Activated naive CD4-positive, alpha-beta T cell treated with anti-CD3 and anti-CD28 coated beads, Interleukin-2, amount 10 ng/mL, durations not matched to agents 7 days and 5 days (primary cell): ENCODE measurements at regions not wholly inside any gene's neighbourhood (a gene's known extent, or its start where the extent isn't known, plus 50 kb on each side); places are given as distances from the start of the nearest gene placed in this dataset.
"Not testable (repeated sequence)": the region's sequence is repeated elsewhere in the genome, so short reads cannot be mapped to it uniquely, and the experiment has no call there.

Source experiments
- CTCF ChIA-PET: fragments of 350-600 bp; sonication (Branson Sonifier 250); formaldehyde crosslinking; loops from one replicate; lab custom pipeline; 2021; ENCODE audit warnings: antibody characterized with exemption; lab: Charles Lee
- DNase-seq: peaks from one replicate; pipeline ENCODE4 v3.0.0-alpha.2; 2020
- H3K27ac Mint-ChIP-seq: one replicate; pipeline ENCODE4 v1.8.0; 2021; ENCODE audit warnings: mild to moderate bottlenecking, moderate library complexity, mixed read lengths
- H3K27me3 Mint-ChIP-seq: one replicate; pipeline ENCODE4 v1.8.0; 2021; ENCODE audit warnings: mild to moderate bottlenecking, mixed read lengths
- H3K36me3 Mint-ChIP-seq: one replicate; pipeline ENCODE4 v1.8.0; 2021; ENCODE audit warnings: mixed read lengths
- H3K4me1 Mint-ChIP-seq: one replicate; pipeline ENCODE4 v1.8.0; 2021; ENCODE audit warnings: mixed read lengths
- H3K4me3 Mint-ChIP-seq: one replicate; pipeline ENCODE4 v1.8.0; 2021; ENCODE audit warnings: mild to moderate bottlenecking, moderate library complexity, mixed read lengths
- H3K9me3 Mint-ChIP-seq: one replicate; pipeline ENCODE4 v1.8.0; 2021; ENCODE audit warnings: mixed read lengths

DNA sequence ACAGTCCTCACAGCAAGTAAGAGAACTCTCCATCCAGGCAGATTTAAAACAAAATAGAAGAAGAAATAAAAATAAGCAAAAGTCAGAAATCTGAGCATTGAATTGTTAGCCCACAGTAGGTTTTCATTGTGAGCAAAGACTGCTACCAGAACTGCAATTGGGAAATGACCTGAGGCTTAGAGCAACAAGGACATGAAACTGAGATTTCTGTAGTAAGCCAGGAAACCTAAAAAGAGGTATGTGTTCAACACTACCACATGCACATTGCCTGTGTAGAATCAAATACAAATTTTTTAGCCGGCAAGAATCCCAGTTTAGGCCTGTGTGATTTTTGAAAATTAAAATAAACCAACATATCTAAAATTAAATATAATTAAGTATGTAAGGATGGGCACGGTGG, 928.4 kb upstream of the WWC1 start:
- Mint-ChIP-seq H3K36me3 (no peaks in the 10 kb centered on the region), H3K9me3 (peaks cover 2% of the 10 kb centered on the region), H3K4me1 (no peaks in the 10 kb centered on the region), H3K27ac (no peak overlapping the region), H3K4me3 (no peak overlapping the region), H3K27me3 (no peaks in the 10 kb centered on the region)
- no peak for DNase-seq
- CTCF ChIA-PET = no interaction called here

GRCh38 chr5:167375125-167375524, 916.3 kb upstream of the WWC1 start:
- CTCF ChIA-PET = no interaction called here
- Mint-ChIP-seq H3K4me1 (no peaks in the 10 kb centered on the region), H3K4me3 (no peak overlapping the region)

GRCh38 chr5:167378894-167379723, 912.3 kb upstream of the WWC1 start:
- Mint-ChIP-seq H3K4me1 (no peaks in the 10 kb centered on the region), H3K9me3 (peaks cover 2% of the 10 kb centered on the region), H3K36me3 (no peaks in the 10 kb centered on the region), H3K27me3 (no peaks in the 10 kb centered on the region), H3K4me3 (no peak overlapping the region), H3K27ac (no peak overlapping the region)
- DNase-seq = no peak
- CTCF ChIA-PET = no interaction called here

More at GRCh38 chr5:167375125-167375524, 916.3 kb upstream of the WWC1 start:
- Mint-ChIP-seq H3K27ac (no peak overlapping the region), H3K9me3 (peaks cover 10% of the 10 kb centered on the region), H3K36me3 (no peaks in the 10 kb centered on the region), H3K27me3 (no peaks in the 10 kb centered on the region)
- DNase-seq = no peak

- Mint-ChIP-seq H3K4me1 (no peaks in the 10 kb centered on the region), H3K27me3 (no peaks in the 10 kb centered on the region), H3K27ac (no peak overlapping the region), H3K36me3 (no peaks in the 10 kb centered on the region), H3K4me3 (no peak overlapping the region), H3K9me3 (no peaks in the 10 kb centered on the region)
- CTCF ChIA-PET = no interaction called here
- no peak for DNase-seq
Observed at GRCh38 chr5:167381457-167381856, 910.0 kb upstream of the WWC1 start.

DNA sequence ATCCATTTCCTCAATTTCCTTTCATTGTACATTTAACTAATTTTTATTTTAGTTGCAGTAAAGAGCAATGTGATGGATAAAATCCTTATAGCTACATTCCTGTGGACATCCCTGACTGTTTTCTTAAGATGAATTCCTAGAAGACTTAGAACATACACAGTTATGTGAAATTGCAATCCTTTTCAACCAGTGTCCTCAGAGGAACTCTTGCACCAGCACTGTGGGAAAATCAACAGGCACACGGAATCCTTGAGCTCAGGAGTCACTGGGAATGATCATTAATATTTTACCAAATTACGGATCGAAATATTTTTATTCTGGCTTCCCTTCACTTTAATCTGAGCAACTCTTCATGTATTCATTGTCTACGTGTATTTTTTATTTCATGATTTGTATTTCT, 901.9 kb upstream of the WWC1 start:
- H3K4me3 Mint-ChIP-seq = no peak overlapping the region
- H3K27ac Mint-ChIP-seq = no peak overlapping the region
- H3K36me3 Mint-ChIP-seq = no peaks in the 10 kb centered on the region
- CTCF ChIA-PET = interaction anchor here (0.7 kb wide), 1 partner anchor 1401 kb away, joined by 3 read pairs; no protein-coding TSS in a partner anchor
- DNase-seq = no peak
- H3K4me1 Mint-ChIP-seq = no peaks in the 10 kb centered on the region
- H3K9me3 Mint-ChIP-seq = peaks cover 13% of the 10 kb centered on the region
- H3K27me3 Mint-ChIP-seq = no peaks in the 10 kb centered on the region

GRCh38 chr5:167391286-167391685, 900.2 kb upstream of the WWC1 start:
- H3K27me3 Mint-ChIP-seq, H3K36me3 Mint-ChIP-seq, H3K4me1 Mint-ChIP-seq, H3K27ac Mint-ChIP-seq, H3K4me3 Mint-ChIP-seq, CTCF ChIA-PET, DNase-seq: not testable (repeated sequence)
- H3K9me3 Mint-ChIP-seq = peaks cover 13% of the 10 kb centered on the region

DNA sequence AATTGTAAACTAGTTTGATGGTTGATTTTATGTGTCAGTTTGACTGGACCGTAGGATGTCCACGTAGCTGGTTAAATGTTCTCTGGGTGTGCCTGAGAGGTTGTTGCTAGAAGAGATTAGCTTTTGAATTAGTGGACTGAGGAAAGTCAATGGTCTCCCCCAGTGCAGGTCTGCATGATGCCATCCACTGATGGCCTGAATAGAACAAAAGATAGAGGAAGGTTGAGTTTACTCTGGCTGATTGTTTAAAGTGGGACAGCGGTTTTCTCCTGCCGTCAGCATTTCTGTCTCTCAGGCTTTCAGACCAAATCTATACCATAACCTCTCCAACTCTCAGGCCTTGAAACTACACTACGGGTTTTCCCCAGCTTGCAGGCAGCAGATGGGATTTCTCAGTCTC, 899.2 kb upstream of the WWC1 start:
- CTCF ChIA-PET = no interaction called here
- no peak overlapping the region for H3K4me3 Mint-ChIP-seq
- no peaks in the 10 kb centered on the region for H3K4me1 Mint-ChIP-seq
- H3K27ac Mint-ChIP-seq = no peak overlapping the region
- DNase-seq = no peak
- H3K36me3 Mint-ChIP-seq = no peaks in the 10 kb centered on the region
- no peaks in the 10 kb centered on the region for H3K27me3 Mint-ChIP-seq
- peaks cover 13% of the 10 kb centered on the region for H3K9me3 Mint-ChIP-seq

GRCh38 chr5:167393358-167393757, 898.1 kb upstream of the WWC1 start:
- no peak for DNase-seq
- Mint-ChIP-seq H3K4me1 (no peaks in the 10 kb centered on the region), H3K27ac (no peak overlapping the region), H3K9me3 (peaks cover 13% of the 10 kb centered on the region), H3K27me3 (no peaks in the 10 kb centered on the region), H3K36me3 (no peaks in the 10 kb centered on the region), H3K4me3 (no peak overlapping the region)
- CTCF ChIA-PET = no interaction called here

- H3K27me3 Mint-ChIP-seq = no peaks in the 10 kb centered on the region
- no peak for DNase-seq
Observed at GRCh38 chr5:167402671-167403070, 888.8 kb upstream of the WWC1 start.

DNA sequence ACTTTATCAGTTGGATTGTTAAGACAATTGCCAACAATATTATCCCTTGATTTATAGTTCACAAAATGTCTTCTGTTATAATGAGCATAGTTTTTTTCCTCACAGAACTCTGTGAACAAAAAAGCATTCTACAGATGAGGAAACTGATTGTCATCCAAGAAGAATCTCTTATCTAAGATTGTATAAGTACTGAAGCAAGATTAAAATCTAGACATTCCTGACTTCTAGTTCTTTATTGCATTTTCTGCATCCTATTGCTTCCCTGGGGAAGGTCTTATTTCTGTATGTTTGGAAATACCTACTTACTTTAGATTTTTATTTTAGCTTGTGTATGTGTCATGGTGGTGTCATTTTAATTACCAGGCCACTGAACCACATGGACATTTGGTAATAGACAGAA, 884.9 kb upstream of the WWC1 start:
- H3K36me3 Mint-ChIP-seq = no peaks in the 10 kb centered on the region
- no peaks in the 10 kb centered on the region for H3K27me3 Mint-ChIP-seq
- peaks cover 2% of the 10 kb centered on the region for H3K9me3 Mint-ChIP-seq
- H3K4me1 Mint-ChIP-seq = no peaks in the 10 kb centered on the region
- H3K27ac Mint-ChIP-seq = no peak overlapping the region
- no peak overlapping the region for H3K4me3 Mint-ChIP-seq
- no peak for DNase-seq
- CTCF ChIA-PET = no interaction called here

More at GRCh38 chr5:167402671-167403070, 888.8 kb upstream of the WWC1 start:
- Mint-ChIP-seq H3K4me3 (no peak overlapping the region), H3K36me3 (no peaks in the 10 kb centered on the region), H3K9me3 (peaks cover 16% of the 10 kb centered on the region), H3K4me1 (no peaks in the 10 kb centered on the region), H3K27ac (no peak overlapping the region)
- CTCF ChIA-PET = no interaction called here

- Mint-ChIP-seq H3K36me3 (no peaks in the 10 kb centered on the region), H3K9me3 (peaks cover 5% of the 10 kb centered on the region), H3K4me1 (no peaks in the 10 kb centered on the region), H3K27me3 (no peaks in the 10 kb centered on the region), H3K4me3 (no peak overlapping the region), H3K27ac (no peak overlapping the region)
- DNase-seq = no peak
- CTCF ChIA-PET = no interaction called here
Observed at GRCh38 chr5:167412556-167412955, 878.9 kb upstream of the WWC1 start.

GRCh38 chr5:167413506-167413905, 877.9 kb upstream of the WWC1 start:
- Mint-ChIP-seq H3K9me3 (peaks cover 9% of the 10 kb centered on the region), H3K27ac (no peak overlapping the region), H3K4me3 (no peak overlapping the region), H3K36me3 (no peaks in the 10 kb centered on the region), H3K27me3 (no peaks in the 10 kb centered on the region), H3K4me1 (no peaks in the 10 kb centered on the region)
- CTCF ChIA-PET = no interaction called here
- DNase-seq = no peak

DNA sequence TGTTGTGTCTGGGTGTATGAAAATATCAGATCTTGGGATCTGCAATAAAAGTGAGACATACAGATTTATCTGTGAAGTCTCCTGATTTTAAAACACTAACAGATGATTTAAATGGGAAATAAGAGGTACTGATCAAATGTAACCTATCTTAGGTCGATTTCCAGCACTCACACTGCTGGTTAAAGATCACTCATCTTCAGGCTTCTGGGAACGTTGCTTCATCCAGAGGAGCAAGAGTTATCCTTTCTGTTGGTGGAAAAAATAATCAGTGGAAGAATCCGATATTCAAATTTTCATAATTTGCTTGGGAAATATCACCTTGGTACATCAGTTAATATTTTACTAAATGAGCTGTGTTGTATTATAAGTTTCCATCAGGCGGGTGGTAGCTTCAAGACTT, 876.8 kb upstream of the WWC1 start:
- Mint-ChIP-seq H3K4me3 (no peak overlapping the region), H3K27me3 (no peaks in the 10 kb centered on the region), H3K9me3 (peaks cover 10% of the 10 kb centered on the region), H3K36me3 (no peaks in the 10 kb centered on the region), H3K27ac (no peak overlapping the region), H3K4me1 (no peaks in the 10 kb centered on the region)
- no peak for DNase-seq
- CTCF ChIA-PET = no interaction called here

- no peak for DNase-seq
- CTCF ChIA-PET = no interaction called here
- Mint-ChIP-seq H3K36me3 (no peaks in the 10 kb centered on the region), H3K9me3 (peaks cover 11% of the 10 kb centered on the region), H3K27me3 (no peaks in the 10 kb centered on the region), H3K4me3 (no peak overlapping the region), H3K4me1 (no peaks in the 10 kb centered on the region), H3K27ac (no peak overlapping the region)
Observed at GRCh38 chr5:167415779-167416746, 875.4 kb upstream of the WWC1 start.
